D721Med (cell line): ENCODE measurements at regions not wholly inside any gene's neighbourhood (a gene's known extent, or its start where the extent isn't known, plus 50 kb on each side); places are given as distances from the start of the nearest gene placed in this dataset.
"Not testable (repeated sequence)": the region's sequence is repeated elsewhere in the genome, so short reads cannot be mapped to it uniquely, and the experiment has no call there.

Source experiments
- DNase-seq: peaks from one replicate; pipeline ENCODE4 v3.0.0; 2011; ENCODE audit warnings: low spot score; ENCODE audit not compliant: insufficient read length
- FAIRE-seq: peaks from 2 replicates; lab custom pipeline; 2011; peaks lifted over from hg19 to GRCh38; lab: Jason Lieb, UNC
- TF ChIP-seq, protein P1 (sequence below): IDR thresholded peaks from 2 replicates; pipeline ENCODE4 v1.5.1; 2012; ENCODE audit warnings: mild to moderate bottlenecking, control low read depth; ENCODE audit not compliant: insufficient read depth; ENCODE audit errors: missing control alignments

DNA sequence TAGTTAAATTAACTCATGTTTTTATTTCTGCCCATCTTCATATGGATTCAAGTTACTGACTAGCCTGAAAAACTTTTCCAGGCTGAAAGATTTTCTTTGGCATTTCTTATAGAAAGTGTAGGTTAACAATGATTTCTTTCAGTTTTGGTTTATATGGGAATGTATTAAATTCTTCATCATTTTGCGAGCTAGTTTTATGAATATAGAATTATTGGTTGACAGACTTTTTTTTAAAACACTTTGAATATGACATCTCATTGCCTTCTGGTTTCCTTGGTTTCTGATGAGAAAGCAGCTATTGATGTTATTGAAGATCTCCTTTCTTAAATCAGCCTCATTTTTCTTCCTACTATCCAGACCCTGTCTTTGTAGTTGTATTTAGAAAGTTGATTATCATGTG, 211.0 kb upstream of the AKR1E2 start:
- DNase-seq (no peak), FAIRE-seq (no peak)
- TF ChIP-seq, protein P1, sequence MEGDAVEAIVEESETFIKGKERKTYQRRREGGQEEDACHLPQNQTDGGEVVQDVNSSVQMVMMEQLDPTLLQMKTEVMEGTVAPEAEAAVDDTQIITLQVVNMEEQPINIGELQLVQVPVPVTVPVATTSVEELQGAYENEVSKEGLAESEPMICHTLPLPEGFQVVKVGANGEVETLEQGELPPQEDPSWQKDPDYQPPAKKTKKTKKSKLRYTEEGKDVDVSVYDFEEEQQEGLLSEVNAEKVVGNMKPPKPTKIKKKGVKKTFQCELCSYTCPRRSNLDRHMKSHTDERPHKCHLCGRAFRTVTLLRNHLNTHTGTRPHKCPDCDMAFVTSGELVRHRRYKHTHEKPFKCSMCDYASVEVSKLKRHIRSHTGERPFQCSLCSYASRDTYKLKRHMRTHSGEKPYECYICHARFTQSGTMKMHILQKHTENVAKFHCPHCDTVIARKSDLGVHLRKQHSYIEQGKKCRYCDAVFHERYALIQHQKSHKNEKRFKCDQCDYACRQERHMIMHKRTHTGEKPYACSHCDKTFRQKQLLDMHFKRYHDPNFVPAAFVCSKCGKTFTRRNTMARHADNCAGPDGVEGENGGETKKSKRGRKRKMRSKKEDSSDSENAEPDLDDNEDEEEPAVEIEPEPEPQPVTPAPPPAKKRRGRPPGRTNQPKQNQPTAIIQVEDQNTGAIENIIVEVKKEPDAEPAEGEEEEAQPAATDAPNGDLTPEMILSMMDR: no peak

DNA sequence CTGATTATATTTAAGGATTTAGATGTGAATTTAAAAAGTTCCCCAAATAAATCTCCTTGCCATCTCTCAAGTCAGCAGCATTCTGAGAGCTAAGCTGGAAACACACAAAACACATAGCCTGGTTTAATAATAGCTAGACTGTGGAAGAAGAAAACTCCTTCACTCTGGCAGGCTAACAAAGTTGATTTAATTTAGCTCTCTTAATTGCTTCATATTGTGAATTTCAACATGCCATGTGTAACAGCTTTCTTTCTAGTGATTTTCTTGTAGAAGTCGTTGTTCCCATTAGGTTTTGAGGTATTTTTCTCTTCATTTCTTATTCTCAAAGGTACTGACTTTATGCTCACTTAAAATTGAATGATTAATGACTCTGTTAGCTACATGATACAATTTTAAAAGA, 216.8 kb upstream of the AKR1E2 start:
- DNase-seq (no peak), FAIRE-seq (no peak)
- TF ChIP-seq, protein P1: no peak

DNA sequence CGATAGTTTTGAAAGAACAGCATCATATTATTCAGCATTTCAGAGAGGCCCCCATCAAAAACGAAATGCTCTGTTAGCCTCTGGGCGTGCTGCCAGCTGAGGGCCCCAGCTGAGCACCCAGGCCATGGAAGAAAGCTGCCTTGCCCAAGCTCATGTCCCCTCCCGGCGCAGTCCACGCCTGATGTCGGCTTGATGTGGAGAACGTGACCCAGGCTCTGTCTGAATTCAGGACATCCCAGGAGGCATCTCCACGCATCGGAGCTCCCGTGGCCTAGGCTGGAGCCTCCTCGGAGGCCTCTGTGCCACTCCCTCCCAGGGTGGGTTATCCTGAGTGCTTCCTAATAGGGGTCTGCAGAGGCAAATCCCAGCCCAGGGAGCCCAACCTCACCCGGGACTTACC, 218.3 kb upstream of the AKR1E2 start:
- TF ChIP-seq, protein P1: no peak
- FAIRE-seq (no peak), DNase-seq (no peak)

DNA sequence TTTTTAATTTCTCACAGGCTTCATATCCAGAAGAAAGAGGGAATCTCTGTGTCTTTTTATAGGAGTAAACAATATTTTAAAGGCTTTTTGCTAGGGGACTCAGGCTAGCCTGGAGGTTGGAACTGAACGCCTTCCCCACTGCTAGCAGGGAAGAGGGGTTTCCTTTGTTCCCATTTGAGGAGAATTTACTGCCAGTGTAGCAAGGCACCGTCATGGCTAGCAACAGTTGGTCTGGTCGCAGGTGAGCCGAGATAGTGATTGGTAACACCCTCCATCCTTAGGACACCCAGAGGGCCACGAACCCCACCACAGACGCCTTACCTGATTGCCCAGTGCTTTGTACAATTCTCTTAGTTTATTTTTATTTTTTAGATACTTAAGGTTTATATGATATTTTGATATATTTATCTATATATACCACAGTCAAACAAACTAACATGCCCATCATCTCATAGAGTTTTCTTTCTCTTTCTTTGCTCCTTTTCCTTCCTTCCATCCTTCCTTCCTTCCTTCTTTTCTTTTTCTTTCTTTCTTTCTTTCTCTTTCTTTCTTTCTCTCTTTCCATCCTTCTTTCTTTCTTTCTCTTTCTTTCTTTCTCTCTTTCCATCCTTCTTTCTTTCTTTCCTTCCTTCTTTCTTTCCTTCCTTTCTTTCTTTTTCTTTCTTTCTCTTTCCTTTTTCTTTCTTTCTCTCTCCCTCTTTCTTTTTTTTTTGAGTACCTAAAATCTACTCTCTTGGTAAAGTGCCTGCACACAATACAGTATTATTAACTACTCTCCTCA, 219.0 kb upstream of the AKR1E2 start:
- DNase-seq (no peak), FAIRE-seq (no peak)
- TF ChIP-seq, protein P1: no peak

DNA sequence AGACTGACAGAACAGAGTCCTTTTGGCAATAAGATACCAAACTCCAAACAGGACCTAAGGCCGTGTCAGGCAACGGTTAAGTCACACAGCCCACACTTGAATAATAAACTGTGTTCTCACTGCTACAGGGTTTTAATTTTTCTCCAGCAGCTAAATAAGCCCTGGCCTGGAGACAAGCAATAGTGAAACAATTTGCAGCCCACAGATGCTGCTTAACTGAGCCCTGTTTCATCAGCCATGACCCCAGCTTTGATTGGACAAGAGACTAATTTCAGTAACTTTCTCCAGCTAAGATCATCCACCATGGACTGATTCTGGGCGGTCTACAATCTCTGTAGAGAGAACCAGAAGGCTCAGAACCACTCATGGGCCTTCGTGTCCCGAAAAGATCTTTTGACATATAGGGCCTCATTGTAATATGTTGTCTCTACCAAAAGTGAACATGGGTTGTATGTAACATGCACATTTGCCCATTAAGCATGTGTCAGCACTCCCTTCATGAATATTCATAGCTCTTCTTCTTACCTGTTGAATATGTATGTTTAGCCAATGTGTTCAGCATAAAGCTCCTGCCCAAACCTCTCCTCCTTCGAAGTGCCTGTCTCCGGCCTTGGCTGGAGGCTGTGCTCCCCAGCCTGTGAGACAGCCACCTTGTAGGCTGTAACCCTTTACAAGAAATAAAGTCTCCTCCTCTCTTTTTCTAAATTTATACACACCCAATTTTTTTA, 223.1 kb upstream of the AKR1E2 start:
- DNase-seq: no peak
- FAIRE-seq: no peak
- TF ChIP-seq, protein P1: no peak

DNA sequence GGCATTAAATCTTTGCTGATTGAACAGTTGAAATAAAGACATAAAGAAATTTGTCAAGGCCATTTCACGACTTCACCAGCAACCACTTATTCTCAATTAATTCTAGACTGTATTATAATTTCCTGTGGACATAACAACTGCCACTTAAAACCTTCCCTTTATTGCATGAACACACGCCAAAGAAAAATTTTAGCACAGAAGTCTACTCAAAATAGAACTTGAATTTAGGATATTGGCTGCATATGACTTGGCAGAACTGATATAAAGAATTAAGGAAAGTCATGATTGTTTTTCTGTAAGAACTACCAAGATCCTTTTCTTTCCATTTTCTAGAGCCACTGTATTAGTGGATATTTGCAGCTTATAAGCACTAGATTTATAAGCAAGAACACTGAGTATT, 226.5 kb upstream of the AKR1E2 start:
- FAIRE-seq (no peak), DNase-seq (no peak)
- TF ChIP-seq, protein P1: no peak

DNA sequence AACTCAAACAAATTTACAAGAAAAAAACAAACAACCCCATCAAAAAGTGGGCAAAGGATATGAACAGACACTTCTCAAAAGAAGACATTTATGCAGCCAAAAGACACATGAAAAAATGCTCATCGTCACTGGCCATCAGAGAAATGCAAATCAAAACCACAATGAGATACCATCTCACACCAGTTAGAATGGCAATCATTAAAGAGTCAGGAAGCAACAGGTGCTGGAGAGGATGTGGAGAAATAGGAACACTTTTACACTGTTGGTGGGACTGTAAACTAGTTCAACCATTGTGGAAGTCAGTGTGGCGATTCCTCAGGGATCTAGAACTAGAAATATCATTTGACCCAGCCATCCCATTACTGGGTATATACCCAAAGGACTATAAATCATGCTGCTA, 228.1 kb upstream of the AKR1E2 start:
- not testable (repeated sequence) for FAIRE-seq, DNase-seq
